ENCODE measurements at regions not wholly inside any gene's neighbourhood (a gene's known extent, or its start where the extent isn't known, plus 50 kb on each side); places are given as distances from the start of the nearest gene placed in this dataset.

GRCh38 chr2:113826346-113827285, 63.3 kb upstream of the ACTR3 start:
- DNase-seq = no peak
- Histone ChIP-seq H3K36me3 (replicated peaks in 1 of 2) (no peaks in the 10 kb centered on the region), H3K27ac (no peak overlapping the region), H3K4me1 (replicated peaks in 1 of 2) (no peaks in the 10 kb centered on the region), H3K27me3 (no peaks in the 10 kb centered on the region), H3K9me3 (replicated peaks in 1 of 3) (no peaks in the 10 kb centered on the region), H3K4me3 (no peak overlapping the region)
- intact Hi-C loops (cut with DNase I) = no loop called here
- 71 to 85% (median 81%) methylated on average over 4 of the region's 4 CpGs for WGBS, 4 donors
- TF ChIP-seq POLR2A (IDR thresholded peaks at IDR 0.05) = no peak
- TF ChIP-seq CTCF (IDR thresholded peaks at IDR 0.05) = no peak

DNA sequence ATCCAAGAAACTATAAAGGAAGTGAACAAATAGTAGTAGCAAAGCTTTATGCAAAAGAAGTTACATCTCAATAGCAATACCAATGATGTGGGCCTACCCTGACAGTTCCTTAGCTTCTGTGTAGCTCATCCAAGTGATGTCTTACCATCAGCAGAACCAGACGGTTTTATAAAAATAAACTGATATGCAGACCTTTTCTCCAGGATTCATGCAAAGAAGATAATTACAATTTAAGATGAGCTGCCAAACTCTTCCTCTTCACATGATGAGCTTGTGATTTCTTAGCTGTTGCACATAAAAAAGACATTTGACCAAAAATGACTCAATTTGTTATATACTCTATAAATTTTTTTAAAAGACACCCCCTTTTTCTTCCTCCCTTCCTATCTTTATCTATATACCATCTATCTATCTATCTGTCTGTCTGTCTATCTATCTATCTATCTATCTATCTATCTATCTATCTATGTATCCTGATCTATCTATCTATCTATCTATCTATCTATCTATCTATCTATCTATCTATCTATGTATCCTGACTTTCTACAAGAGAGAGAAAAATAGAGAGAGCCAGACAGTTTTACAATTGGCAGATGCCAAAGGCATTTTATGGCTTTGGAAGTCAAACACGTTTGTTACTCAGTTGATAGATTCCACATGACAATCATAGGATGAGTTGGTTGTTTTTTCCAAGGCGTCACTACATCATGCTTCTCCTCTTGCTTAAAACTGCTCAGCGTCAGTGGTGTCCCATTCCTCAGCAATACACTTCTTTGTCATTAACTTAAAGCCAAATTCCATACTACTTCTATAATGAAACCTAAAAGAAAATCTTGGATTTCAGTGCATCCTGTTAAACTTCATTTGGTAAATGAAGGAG, 65.9 kb upstream of the ACTR3 start:
- H3K27ac ChIP-seq = no peak overlapping the region
- no peak for DNase-seq
- no peaks in the 10 kb centered on the region for H3K27me3 ChIP-seq
- no peak overlapping the region for H3K4me3 ChIP-seq
- TF ChIP-seq POLR2A (IDR thresholded peaks at IDR 0.05) (no peak), CTCF (IDR thresholded peaks at IDR 0.05) (no peak)
- H3K36me3 ChIP-seq (replicated peaks in 1 of 2) = no peaks in the 10 kb centered on the region
- H3K9me3 ChIP-seq (replicated peaks in 1 of 3) = no peaks in the 10 kb centered on the region
- peaks cover 5 to 9% of the 10 kb centered on the region in 2 donors for H3K4me1 ChIP-seq (replicated peaks in 1 of 2)
- intact Hi-C loops (cut with DNase I) = no loop called here
- WGBS, 4 donors = 83 to 90% (median 86%) methylated on average over 4 of the region's 4 CpGs

- no peaks in the 10 kb centered on the region for H3K36me3 ChIP-seq (replicated peaks in 1 of 2)
- H3K4me1 ChIP-seq (replicated peaks in 1 of 2) = peaks cover 16 to 19% of the 10 kb centered on the region in 2 donors
- H3K9me3 ChIP-seq (replicated peaks in 1 of 3) = no peaks in the 10 kb centered on the region
- H3K4me3 ChIP-seq = no peak overlapping the region
- intact Hi-C loops (cut with DNase I) = no loop called here
- TF ChIP-seq POLR2A (IDR thresholded peaks at IDR 0.05) (no peak), CTCF (IDR thresholded peaks at IDR 0.05) (no peak)
- H3K27ac ChIP-seq = no peak overlapping the region
- H3K27me3 ChIP-seq = no peaks in the 10 kb centered on the region
- 77 to 85% (median 81%) methylated on average over 7 of the region's 7 CpGs for WGBS, 4 donors
- DNase-seq = no peak
These were observed 65.8 kb upstream of the SLC35F5 start for GRCh38 chr2:113822087-113822815.
